Testis (tissue), 2 donors: ENCODE measurements at regions not wholly inside any gene's neighbourhood (a gene's known extent, or its start where the extent isn't known, plus 50 kb on each side); places are given as distances from the start of the nearest gene placed in this dataset.

Experiments
- DNase-seq: peaks from one replicate; pipeline ENCODE4 v3.0.0-alpha.2; 2019
- H3K27ac ChIP-seq, 2 donors: fragments of 200-600 bp; sonication (generic); one replicate each; pipeline ENCODE4 v1.5.1; 2019
- H3K27me3 ChIP-seq: fragments of 200-600 bp; sonication (generic); one replicate; pipeline ENCODE4 v1.5.1; 2019
- H3K36me3 ChIP-seq: fragments of 200-600 bp; sonication (generic); one replicate; pipeline ENCODE4 v1.5.1; 2017; ENCODE audit warnings: low read depth; ENCODE audit errors: missing control alignments
- H3K4me1 ChIP-seq: fragments of 200-600 bp; sonication (generic); one replicate; pipeline ENCODE4 v1.5.1; 2019
- H3K4me3 ChIP-seq, 2 donors: fragments of 200-600 bp; sonication (generic); one replicate each; pipeline ENCODE4 v1.5.1; 2017 to 2019
- H3K9me3 ChIP-seq: fragments of 200-600 bp; sonication (generic); one replicate; pipeline ENCODE4 v1.5.1; 2017
- POLR2A ChIP-seq: fragments of 450-650 bp; IDR thresholded peaks from one replicate; pipeline ENCODE4 v1.6.1; 2017; ENCODE audit warnings: antibody characterized with exemption, mild to moderate bottlenecking, moderate library complexity
- WGBS, 2 donors: methylation state at CpG; one replicate each; pipeline ENCODE4 v1.1.5; 2018; 5-methylcytosine and 5-hydroxymethylcytosine counted together
- intact Hi-C: fragments of 100-400 bp; cut with DNase I; formaldehyde crosslinking; loops from one replicate; pipeline ENCODE4 v1.15.1; 2023; ENCODE audit warnings: low total_unique reads
- TF ChIP-seq, protein P1 (sequence below), 3 experiments: fragments of 450-650 bp in 2 of 3; fragments of 200-600 bp in 1 of 3; sonication (generic) in 1 of 3; IDR thresholded peaks; one replicate each; pipeline ENCODE4 v1.5.1; 2016 to 2019; ENCODE audit warnings: antibody characterized with exemption in 3 of 3, mild to moderate bottlenecking in 2 of 3, moderate library complexity in 1 of 3

DNA sequence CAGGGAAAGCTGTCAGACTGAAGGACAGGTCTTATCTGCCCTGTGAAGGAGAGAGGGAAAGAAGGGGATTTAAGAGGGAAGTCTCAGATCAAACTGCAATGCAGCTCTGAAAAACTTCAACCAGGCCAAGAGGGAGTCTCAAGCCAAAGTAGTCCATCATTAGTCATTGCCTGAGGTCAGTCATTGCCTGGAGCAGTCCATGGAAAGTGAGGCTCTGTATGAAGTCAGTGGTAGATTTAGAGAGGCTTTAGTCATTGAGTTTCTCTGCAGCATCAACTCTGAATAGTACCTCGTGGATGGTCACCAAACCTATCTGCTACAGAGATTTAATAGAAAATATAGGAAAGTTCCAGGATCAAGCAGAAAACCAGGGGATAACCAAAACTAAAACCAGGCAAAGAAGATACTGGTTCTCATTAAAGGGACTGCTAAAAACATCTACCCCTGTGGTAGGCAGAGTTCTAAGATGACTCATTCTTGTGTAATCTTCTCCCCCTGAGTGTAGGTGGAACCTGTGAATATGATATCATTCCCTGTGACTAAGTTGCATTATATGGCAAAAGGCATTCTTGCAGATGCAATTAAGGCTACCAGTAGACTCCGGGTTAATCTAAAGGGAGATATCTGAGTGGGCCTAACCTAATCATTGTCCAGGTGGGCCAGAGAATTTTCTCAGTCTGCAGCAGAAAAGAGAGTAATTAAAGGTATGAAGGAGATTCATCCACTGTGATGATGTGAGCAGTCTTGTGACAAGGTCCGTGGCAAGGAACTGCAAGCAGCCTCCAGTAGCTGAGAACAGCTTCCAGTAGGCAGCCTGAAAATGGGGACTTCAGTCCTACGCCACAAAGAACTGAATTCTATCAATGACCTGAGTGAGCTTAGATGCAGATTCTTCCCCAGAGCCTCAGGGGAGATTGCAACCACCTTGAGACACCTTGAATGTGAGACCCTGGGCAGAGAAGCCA lies 123.1 kb downstream of the GALC start:
- intact Hi-C loops, result no loop called here

GRCh38 chr14:87868920-87869319 lies 124.1 kb downstream of the GALC start:
- no peak overlapping the region for H3K27ac ChIP-seq
- H3K4me3 ChIP-seq, result no peak overlapping the region
- intact Hi-C loops, result no loop called here
- H3K9me3 ChIP-seq, result no peaks in the 10 kb centered on the region
- 51 to 69% methylated on average over 3 of the region's 3 CpGs for WGBS, 2 donors
- TF ChIP-seq, protein P1, sequence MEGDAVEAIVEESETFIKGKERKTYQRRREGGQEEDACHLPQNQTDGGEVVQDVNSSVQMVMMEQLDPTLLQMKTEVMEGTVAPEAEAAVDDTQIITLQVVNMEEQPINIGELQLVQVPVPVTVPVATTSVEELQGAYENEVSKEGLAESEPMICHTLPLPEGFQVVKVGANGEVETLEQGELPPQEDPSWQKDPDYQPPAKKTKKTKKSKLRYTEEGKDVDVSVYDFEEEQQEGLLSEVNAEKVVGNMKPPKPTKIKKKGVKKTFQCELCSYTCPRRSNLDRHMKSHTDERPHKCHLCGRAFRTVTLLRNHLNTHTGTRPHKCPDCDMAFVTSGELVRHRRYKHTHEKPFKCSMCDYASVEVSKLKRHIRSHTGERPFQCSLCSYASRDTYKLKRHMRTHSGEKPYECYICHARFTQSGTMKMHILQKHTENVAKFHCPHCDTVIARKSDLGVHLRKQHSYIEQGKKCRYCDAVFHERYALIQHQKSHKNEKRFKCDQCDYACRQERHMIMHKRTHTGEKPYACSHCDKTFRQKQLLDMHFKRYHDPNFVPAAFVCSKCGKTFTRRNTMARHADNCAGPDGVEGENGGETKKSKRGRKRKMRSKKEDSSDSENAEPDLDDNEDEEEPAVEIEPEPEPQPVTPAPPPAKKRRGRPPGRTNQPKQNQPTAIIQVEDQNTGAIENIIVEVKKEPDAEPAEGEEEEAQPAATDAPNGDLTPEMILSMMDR (IDR thresholded peaks at IDR 0.05), result no peak
- TF ChIP-seq POLR2A, result no peak
- H3K36me3 ChIP-seq, result no peaks in the 10 kb centered on the region
- no peaks in the 10 kb centered on the region for H3K4me1 ChIP-seq
- peak; percentile 35 for DNase-seq
- no peaks in the 10 kb centered on the region for H3K27me3 ChIP-seq

More for the DNA sequence above, 123.1 kb downstream of the GALC start:
- TF ChIP-seq, protein P1 (IDR thresholded peaks at IDR 0.05), result no peak
- TF ChIP-seq POLR2A, result no peak
- H3K36me3 ChIP-seq, result no peaks in the 10 kb centered on the region
- H3K27ac ChIP-seq, result no peak overlapping the region
- no peaks in the 10 kb centered on the region for H3K27me3 ChIP-seq
- H3K4me3 ChIP-seq, result no peak overlapping the region
- no peaks in the 10 kb centered on the region for H3K4me1 ChIP-seq
- H3K9me3 ChIP-seq, result no peaks in the 10 kb centered on the region
- 77 to 80% methylated on average over 4 of the region's 4 CpGs for WGBS, 2 donors
- DNase-seq, result no peak

GRCh38 chr14:87866116-87866515 lies 126.9 kb downstream of the GALC start:
- intact Hi-C loops, result no loop called here
- 81 to 87% methylated on average over 3 of the region's 3 CpGs for WGBS, 2 donors

GRCh38 chr14:87864356-87865270 lies 128.4 kb downstream of the GALC start:
- TF ChIP-seq, protein P1 (IDR thresholded peaks at IDR 0.05), result no peak
- TF ChIP-seq POLR2A, result no peak
- WGBS, 2 donors, result 83 to 84% methylated on average over 7 of the region's 7 CpGs
- Histone ChIP-seq H3K36me3 (no peaks in the 10 kb centered on the region), H3K27me3 (no peaks in the 10 kb centered on the region), H3K4me3 (no peak overlapping the region), H3K4me1 (no peaks in the 10 kb centered on the region), H3K27ac (no peak overlapping the region), H3K9me3 (no peaks in the 10 kb centered on the region)
- DNase-seq, result no peak
- intact Hi-C loops, result no loop called here

More at GRCh38 chr14:87866116-87866515, 126.9 kb downstream of the GALC start:
- H3K4me1 ChIP-seq, result no peaks in the 10 kb centered on the region
- TF ChIP-seq, protein P1 (IDR thresholded peaks at IDR 0.05), result no peak
- no peak for TF ChIP-seq POLR2A
- H3K27ac ChIP-seq, result no peak overlapping the region
- no peaks in the 10 kb centered on the region for H3K36me3 ChIP-seq
- no peaks in the 10 kb centered on the region for H3K9me3 ChIP-seq
- no peaks in the 10 kb centered on the region for H3K27me3 ChIP-seq
- H3K4me3 ChIP-seq, result no peak overlapping the region
- no peak for DNase-seq
